ENCODE measurements at regions not wholly inside any gene's neighbourhood (a gene's known extent, or its start where the extent isn't known, plus 50 kb on each side); places are given as distances from the start of the nearest gene placed in this dataset. TPM values are rescaled to one million over a fixed set of nuclear protein-coding genes. Genes with fewer than 3 reads are reported as not detected.
"Not testable (repeated sequence)": the region's sequence is repeated elsewhere in the genome, so short reads cannot be mapped to it uniquely, and the experiment has no call there.

- no CpG with 5 or more reads among the region's 2 CpGs for WGBS
- H3K14ac ChIP-seq (ENCODE audit: low read length in 2 of 2); H3K79me1 ChIP-seq (replicated peaks; ENCODE audit: low read length, poor library complexity, severe bottlenecking): not testable (repeated sequence)
These were observed 66.0 kb upstream of the PTPN20 start for GRCh38 chr10:46845194-46845593.

DNA sequence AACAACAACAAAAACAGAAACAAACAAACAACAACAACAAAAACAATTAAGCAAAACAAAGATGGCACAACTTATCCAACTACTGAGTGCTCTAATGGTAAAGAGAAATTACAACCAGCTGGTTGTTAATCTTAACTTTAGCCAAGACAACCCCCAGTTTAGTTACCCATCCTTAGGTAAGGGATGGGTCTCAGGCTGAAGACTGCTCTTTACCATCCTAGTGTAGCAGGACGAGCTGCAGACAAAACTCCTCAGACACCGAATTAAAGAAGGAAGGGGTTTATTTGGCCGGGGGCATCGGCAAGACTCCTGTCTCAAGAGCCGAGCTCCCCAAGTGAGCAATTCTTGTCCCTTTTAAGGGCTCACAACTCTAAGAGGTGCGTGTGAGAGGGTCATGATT, 65.6 kb upstream of the PTPN20 start:
- not testable (repeated sequence) for H3K14ac ChIP-seq (ENCODE audit: low read length in 2 of 2); H3K9ac ChIP-seq (ENCODE audit: low read length); H3K27me3 ChIP-seq (ENCODE audit: control insufficient read depth in 1 of 2, insufficient read depth in 1 of 2, low read length in 2 of 2); H3K4me3 ChIP-seq (ENCODE audit: insufficient read depth in 1 of 2, low read depth in 1 of 2, low read length in 2 of 2); H3K27ac ChIP-seq (ENCODE audit: low read length, poor library complexity, severe bottlenecking); DNase-seq; H2AFZ ChIP-seq (ENCODE audit: low read depth, low read length); H3K4me1 ChIP-seq (ENCODE audit: control insufficient read depth, insufficient read depth, low read depth, low read length); H2BK15ac ChIP-seq (ENCODE audit: low read depth, poor library complexity, severe bottlenecking); H4K91ac ChIP-seq (ENCODE audit: low read length); H3K36me3 ChIP-seq (ENCODE audit: control insufficient read depth in 1 of 2, insufficient read depth in 2 of 2, low read depth in 1 of 2, low read length in 2 of 2); H2AK5ac ChIP-seq (ENCODE audit: low read length, severe bottlenecking); H3K4ac ChIP-seq (ENCODE audit: low read depth in 1 of 2, low read length in 2 of 2); H4K8ac ChIP-seq (ENCODE audit: low read length); H2BK5ac ChIP-seq (ENCODE audit: low read depth, low read length, poor library complexity, severe bottlenecking); H3K23ac ChIP-seq (ENCODE audit: low read length in 2 of 2); H3K79me1 ChIP-seq (replicated peaks; ENCODE audit: low read length, poor library complexity, severe bottlenecking); H3K18ac ChIP-seq (ENCODE audit: low read depth in 1 of 2, low read length in 2 of 2); H2BK12ac ChIP-seq (ENCODE audit: low read length in 2 of 2); H3K4me2 ChIP-seq (ENCODE audit: low read length, poor library complexity, severe bottlenecking); H2BK120ac ChIP-seq (ENCODE audit: low read depth, low read length); H3K9me3 ChIP-seq (ENCODE audit: control insufficient read depth, low read length)
- WGBS: no CpG with 5 or more reads among the region's 6 CpGs

More at GRCh38 chr10:46845194-46845593, 66.0 kb upstream of the PTPN20 start:
- not testable (repeated sequence) for H2BK12ac ChIP-seq (ENCODE audit: low read length in 2 of 2); H3K4me3 ChIP-seq (ENCODE audit: insufficient read depth in 1 of 2, low read depth in 1 of 2, low read length in 2 of 2); H3K9me3 ChIP-seq (ENCODE audit: control insufficient read depth, low read length); H3K23ac ChIP-seq (ENCODE audit: low read length in 2 of 2); H3K4ac ChIP-seq (ENCODE audit: low read depth in 1 of 2, low read length in 2 of 2); H2AK5ac ChIP-seq (ENCODE audit: low read length, severe bottlenecking); H2BK120ac ChIP-seq (ENCODE audit: low read depth, low read length); H3K4me2 ChIP-seq (ENCODE audit: low read length, poor library complexity, severe bottlenecking); DNase-seq; H3K27ac ChIP-seq (ENCODE audit: low read length, poor library complexity, severe bottlenecking); H3K9ac ChIP-seq (ENCODE audit: low read length); H3K18ac ChIP-seq (ENCODE audit: low read depth in 1 of 2, low read length in 2 of 2); H4K91ac ChIP-seq (ENCODE audit: low read length); H2BK5ac ChIP-seq (ENCODE audit: low read depth, low read length, poor library complexity, severe bottlenecking); H3K4me1 ChIP-seq (ENCODE audit: control insufficient read depth, insufficient read depth, low read depth, low read length); H4K8ac ChIP-seq (ENCODE audit: low read length); H3K36me3 ChIP-seq (ENCODE audit: control insufficient read depth in 1 of 2, insufficient read depth in 2 of 2, low read depth in 1 of 2, low read length in 2 of 2); H2AFZ ChIP-seq (ENCODE audit: low read depth, low read length); H3K27me3 ChIP-seq (ENCODE audit: control insufficient read depth in 1 of 2, insufficient read depth in 1 of 2, low read length in 2 of 2); H2BK15ac ChIP-seq (ENCODE audit: low read depth, poor library complexity, severe bottlenecking)

- H2AFZ ChIP-seq (ENCODE audit: low read depth, low read length); H3K9ac ChIP-seq (ENCODE audit: low read length); H4K91ac ChIP-seq (ENCODE audit: low read length); H3K23ac ChIP-seq (ENCODE audit: low read length in 2 of 2); H3K14ac ChIP-seq (ENCODE audit: low read length in 2 of 2); H3K4me3 ChIP-seq (ENCODE audit: insufficient read depth in 1 of 2, low read depth in 1 of 2, low read length in 2 of 2); H3K27me3 ChIP-seq (ENCODE audit: control insufficient read depth in 1 of 2, insufficient read depth in 1 of 2, low read length in 2 of 2); H3K79me1 ChIP-seq (replicated peaks; ENCODE audit: low read length, poor library complexity, severe bottlenecking); H2AK5ac ChIP-seq (ENCODE audit: low read length, severe bottlenecking); H3K36me3 ChIP-seq (ENCODE audit: control insufficient read depth in 1 of 2, insufficient read depth in 2 of 2, low read depth in 1 of 2, low read length in 2 of 2); H2BK15ac ChIP-seq (ENCODE audit: low read depth, poor library complexity, severe bottlenecking); H2BK5ac ChIP-seq (ENCODE audit: low read depth, low read length, poor library complexity, severe bottlenecking); H2BK120ac ChIP-seq (ENCODE audit: low read depth, low read length); H3K4ac ChIP-seq (ENCODE audit: low read depth in 1 of 2, low read length in 2 of 2); H3K27ac ChIP-seq (ENCODE audit: low read length, poor library complexity, severe bottlenecking); H4K8ac ChIP-seq (ENCODE audit: low read length); DNase-seq; H3K18ac ChIP-seq (ENCODE audit: low read depth in 1 of 2, low read length in 2 of 2); H2BK12ac ChIP-seq (ENCODE audit: low read length in 2 of 2); H3K4me1 ChIP-seq (ENCODE audit: control insufficient read depth, insufficient read depth, low read depth, low read length); H3K9me3 ChIP-seq (ENCODE audit: control insufficient read depth, low read length); H3K4me2 ChIP-seq (ENCODE audit: low read length, poor library complexity, severe bottlenecking): not testable (repeated sequence)
- whole genome bisulfite sequencing: no CpG with 5 or more reads among the region's 1 CpG
These were observed 50.5 kb upstream of the PTPN20 start for GRCh38 chr10:46860753-46861152.

Small RNA genes lying in the stretch of these regions (small RNA-seq; reads per million reads assigned to genes)
- gene RNA5SP311 (ENCODE audit: low read depth): not detected

All from mesenchymal stem cell (in vitro differentiated cells and primary cell).